Ramos (cell line): ENCODE measurements at regions not wholly inside any gene's neighbourhood (a gene's known extent, or its start where the extent isn't known, plus 50 kb on each side); places are given as distances from the start of the nearest gene placed in this dataset.
"Not testable (repeated sequence)": the region's sequence is repeated elsewhere in the genome, so short reads cannot be mapped to it uniquely, and the experiment has no call there.

ENCODE experiments used
- in situ Hi-C: fragments of 300-500 bp; cut with MboI; formaldehyde crosslinking; loops from one replicate; pipeline ENCODE4 v1.14.3; 2022; ENCODE audit warnings: low sequenced_read_pairs; ENCODE audit not compliant: unreplicated experiment

DNA sequence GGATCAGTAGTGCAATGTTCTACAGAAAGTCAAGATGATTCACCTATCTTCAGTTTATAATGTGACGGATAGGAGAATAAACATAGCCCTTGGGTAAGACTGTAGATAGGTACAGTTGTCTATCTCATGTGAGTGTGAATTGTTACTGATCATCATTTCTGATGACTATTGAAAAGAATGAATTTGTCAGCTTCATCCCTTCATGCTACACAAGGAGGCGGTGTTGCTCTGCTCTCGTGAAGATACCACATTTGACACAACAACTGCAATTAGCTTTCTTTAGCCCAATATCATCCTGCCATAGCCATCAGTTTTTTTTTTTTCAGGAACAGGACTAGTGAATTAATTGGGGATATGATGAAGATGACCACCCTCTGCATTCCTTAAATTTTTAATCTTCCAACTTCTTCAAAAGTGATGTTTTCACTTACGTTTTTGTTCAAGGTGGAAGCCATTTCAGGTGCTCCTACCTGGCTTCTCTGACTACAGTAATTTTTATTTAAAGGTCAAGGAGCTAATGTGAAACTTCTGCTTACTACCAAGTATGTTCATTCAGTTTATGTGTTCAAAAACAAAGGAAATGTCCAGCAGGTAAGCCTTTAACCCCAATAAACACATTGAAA is 152.9 kb upstream of the MOCS2 start:
- in situ Hi-C loops, result no loop called here

DNA sequence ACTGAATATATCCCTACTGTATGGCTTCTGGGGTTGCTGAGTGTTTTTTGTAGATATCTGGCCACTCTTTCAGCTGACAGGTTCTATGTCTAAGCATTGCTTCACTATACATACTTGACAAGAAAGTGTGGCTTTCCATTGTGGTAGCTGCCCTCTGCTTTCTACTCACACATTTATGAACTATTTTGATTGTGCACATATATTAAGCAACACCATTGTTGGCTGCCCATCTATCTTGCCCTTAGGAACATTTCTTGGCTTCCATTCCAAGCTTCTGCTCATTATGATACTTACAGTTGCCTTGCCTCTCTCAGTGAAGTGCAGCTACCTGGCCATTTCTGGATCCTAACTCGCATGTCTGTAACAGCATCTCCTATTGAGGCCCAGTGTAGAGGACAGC is 153.6 kb upstream of the MOCS2 start:
- in situ Hi-C loops, result no loop called here

DNA sequence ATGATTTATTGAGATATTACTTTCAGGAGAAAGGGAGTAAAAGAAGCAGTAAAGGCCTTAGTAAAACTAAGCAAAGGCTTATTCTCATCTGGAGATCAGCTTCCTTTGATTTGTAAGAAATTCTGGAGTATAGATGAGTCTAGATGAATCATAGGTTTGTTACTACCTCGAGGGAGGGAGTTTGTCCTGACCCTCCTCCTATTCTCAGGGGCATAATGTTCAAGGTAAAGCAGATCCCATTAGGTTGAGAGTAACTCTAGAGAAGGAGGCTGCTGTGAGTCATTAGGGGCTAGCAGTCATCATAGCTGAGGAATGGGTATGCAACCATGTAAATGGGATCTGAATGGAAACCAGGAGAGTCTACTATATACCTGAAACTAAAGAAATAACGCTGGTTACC is 155.5 kb upstream of the MOCS2 start:
- in situ Hi-C loops, result no loop called here

DNA sequence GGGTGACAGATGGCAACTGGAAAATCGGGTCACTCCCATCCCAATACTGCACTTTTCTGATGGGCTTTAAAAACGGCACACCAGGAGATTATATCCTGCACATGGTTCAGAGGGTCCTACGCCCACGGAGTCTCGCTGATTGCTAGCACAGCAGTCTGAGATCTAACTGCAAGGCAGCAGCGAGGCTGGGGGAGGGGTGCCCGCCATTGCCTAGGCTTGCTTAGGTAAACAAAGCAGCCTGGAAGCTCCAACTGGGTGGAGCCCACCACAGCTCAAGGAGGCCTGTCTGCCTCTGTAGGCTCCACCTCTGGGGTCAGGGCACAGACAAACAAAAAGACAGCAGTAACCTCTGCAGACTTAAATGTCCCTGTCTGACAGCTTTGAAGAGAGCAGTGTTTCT is 158.7 kb upstream of the MOCS2 start:
- in situ Hi-C loops, result not testable (repeated sequence)

DNA sequence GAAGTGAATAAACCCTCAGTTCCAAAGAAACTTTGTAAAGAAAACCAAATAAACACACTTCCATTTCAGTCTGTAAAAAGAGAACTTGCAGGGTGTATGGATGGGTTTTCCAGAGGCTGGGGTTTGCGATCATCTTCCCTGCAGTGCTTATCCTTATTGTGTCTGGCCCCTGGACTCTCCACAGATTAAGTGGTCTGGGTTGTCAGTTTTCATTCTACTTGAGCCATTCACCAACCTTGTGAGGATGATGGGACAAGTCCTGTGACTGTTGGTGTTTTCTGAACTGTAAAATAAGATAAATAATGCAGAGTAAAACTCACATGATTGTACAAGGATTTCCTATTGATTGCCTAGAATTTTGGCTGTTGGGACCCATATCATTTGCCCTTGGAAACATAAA is 166.1 kb upstream of the MOCS2 start:
- in situ Hi-C loops, result no loop called here

DNA sequence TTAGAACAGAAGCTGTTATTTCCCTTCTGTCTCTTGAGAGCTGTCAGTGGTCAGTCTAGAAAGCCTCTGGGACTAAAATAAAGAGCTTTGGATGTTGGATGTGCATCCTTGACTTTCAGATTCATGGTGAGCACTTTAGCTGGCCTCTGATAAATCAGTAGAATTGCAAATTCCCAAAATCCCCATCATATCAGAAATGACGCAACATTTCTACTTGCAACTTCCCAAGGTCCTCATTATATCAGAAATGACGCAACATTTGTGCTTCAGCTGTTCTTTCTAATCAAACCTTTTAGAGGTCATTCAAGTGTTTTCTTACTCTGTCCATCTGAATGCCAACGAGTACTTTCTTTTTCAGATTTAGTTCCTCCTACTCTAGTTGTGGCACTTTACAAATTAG is 167.3 kb upstream of the MOCS2 start:
- in situ Hi-C loops, result no loop called here

DNA sequence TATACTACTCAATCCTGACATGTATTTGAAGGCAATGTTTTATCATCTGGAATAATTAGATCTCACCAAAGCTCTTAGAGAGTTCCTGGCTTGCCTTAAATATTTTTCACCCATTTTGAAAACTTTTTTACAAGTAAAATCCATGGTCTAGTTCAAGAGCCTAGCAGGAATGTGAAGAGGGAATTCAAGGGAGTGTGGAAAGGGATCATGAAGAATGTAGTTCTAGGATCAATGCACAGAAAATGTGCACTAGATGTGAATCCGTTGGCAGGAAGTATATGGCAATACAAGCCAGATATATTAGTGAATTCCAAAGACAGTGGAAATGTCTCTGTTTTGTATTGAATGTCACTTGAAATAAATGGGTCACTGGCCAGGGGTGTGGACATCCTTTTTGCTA is 167.9 kb upstream of the MOCS2 start:
- in situ Hi-C loops, result no loop called here

DNA sequence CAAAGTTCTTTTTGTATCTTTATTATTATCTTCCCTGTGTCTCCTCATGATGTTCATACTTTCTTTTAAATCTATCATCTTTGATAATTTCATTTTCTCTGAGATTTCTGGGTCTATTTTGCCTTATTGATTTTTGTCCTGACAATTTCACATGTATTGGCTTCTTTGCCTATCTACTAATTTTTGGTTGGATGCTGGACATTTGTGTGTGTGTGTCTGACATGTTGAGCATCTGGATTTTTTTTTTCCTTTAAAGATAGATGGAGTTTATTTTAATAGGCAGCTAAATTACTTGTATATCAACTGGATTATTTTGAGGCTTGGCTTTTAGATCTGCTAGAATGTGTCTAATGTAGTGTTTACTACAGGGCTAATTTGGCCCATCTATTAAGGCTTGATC is 178.0 kb upstream of the MOCS2 start:
- in situ Hi-C loops, result no loop called here

DNA sequence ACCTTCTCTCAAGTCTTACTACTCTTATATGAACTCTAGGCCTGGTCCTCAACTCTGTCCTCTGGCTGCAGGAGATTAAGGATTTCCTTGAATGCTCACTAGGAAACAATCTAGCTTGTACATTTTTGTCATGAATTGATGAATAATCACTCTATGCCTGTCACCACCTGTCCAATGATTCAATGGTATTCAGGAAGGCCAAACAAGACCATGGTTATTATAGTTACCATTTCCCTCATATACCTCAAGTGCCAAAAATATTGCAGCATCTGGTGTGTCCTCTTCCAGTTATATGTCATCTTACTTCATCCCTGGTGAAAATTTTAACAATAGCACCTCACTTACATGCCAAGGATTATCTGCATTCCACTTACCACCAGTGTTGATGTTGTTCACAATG is 179.0 kb upstream of the MOCS2 start:
- in situ Hi-C loops, result no loop called here

DNA sequence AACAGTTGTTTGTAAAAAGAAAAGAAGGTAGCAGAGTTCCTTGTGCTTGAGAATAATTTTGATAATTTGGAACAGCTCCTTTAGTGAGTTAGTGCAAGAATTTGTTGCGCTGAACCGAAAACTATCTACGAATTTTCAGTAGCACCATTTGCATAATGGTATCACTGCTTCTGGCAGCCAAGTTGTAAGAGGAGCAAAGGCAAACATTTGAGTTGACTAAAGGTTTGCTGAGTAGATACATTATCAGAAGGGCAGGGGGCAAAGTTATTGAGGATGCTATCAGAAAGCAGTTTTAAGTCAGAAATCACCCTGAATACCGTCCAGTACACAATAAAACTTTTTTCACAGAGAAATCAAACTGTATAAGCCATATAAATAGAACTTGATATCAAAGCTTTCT is 181.5 kb upstream of the MOCS2 start:
- in situ Hi-C loops, result no loop called here

DNA sequence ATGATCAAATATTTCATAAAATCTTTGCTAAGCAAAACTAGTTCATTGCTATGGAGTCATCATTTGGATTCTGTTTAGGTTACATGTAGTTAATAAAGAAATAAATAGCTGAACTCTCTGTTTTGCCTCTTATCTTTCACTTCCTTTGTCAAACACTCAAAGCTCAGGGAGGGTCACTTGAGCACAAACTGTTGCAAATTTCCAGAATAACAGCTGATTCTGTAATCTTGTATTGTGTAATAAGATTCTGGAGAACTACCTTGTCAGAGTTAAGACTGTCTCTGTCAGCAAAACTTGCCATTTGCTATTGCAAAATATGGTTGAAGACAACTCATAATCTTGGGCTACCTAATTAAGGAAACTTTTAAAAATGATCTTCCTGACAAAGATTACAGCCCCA is 182.0 kb upstream of the MOCS2 start:
- in situ Hi-C loops, result no loop called here

DNA sequence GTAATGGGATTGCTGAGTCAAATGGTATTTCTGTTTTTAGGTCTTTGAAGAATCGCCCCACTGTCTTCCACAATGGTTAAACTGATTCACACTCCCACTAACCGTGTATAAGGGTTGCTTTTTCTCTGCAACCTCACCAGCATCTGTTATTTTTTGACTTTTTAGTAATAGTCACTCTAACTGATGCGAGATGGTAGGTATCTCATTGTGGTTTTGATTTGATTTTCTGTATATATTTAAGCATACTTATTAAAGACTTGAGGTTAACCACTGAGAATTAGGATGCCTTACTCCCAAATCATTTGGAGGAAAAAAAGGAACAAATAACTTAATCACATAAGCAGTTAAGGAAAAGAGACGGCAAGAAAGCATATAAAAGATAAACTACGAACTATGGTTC is 181.6 kb upstream of the FST start:
- in situ Hi-C loops, result no loop called here

DNA sequence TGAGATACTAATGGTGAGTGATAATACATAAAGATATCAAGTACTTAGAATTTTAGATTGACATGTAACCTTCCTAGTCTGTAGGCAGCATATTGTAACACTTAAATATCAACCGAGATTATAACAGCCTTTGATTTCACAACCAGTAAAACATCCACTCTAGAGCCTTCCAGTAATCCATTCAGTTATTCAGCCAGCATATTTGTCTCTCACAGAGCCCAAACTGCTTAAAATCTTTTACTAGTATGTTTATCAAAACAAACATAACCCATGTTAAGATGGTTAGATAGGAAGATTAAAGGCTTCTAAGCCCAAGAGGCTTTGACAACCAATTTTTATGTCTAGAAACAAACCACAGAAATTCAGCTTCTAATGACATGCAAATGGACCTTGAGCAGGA is 177.9 kb upstream of the FST start:
- in situ Hi-C loops, result no loop called here

DNA sequence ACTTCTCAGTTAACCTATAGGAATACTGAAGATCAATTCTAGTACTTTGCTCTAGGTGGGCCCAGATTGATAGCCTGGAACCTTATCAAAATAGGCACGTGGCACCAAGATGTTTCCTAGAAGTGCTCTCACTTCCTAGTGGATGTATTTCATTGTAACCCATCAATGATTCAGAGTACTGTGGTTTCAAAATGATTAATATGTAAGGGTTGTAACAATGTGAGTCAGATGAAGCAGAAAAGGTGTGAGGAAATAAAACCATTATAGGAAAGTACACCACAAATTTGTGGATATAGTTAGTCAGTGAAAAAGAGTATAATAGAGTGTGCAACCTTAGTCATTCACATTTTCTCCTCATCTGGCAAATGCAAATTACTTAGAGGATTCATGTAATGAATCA is 177.3 kb upstream of the FST start:
- in situ Hi-C loops, result no loop called here

DNA sequence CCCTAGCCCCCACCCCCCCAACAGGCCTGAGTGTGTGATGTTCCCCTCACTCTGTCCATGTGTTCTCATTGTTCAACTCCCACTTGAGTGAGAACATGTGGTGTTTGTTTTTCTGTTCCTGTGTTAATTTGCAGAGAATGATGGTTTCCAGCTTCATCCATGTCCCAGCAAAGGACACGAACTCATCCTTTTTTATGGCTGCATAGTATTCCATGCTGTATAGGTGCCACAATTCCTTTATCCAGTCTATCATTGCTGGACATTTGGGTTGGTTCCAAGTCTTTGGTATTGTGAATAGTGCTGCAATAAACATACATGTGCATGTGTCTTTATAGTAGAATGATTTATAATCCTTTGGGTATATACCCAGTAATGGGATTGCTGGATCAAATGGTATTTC is 175.1 kb upstream of the FST start:
- in situ Hi-C loops, result not testable (repeated sequence)

DNA sequence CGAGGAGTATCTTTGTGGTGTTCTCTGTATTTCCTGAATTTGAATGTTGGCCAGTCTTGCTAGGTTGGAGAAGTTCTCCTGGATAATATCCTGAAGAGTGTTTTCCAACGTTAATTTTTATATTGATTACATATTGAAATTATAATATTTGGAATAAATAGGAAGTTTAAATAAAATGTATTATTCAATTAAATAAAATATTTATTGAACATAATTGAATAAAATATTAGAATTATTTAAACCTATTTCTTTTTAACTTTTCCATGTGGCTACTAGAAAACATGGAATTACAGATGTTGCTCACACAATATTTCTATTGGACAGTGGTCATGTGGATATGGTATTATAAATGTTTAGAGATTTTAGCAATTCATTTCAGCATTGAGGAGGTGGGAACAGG is 170.8 kb upstream of the FST start:
- in situ Hi-C loops, result no loop called here

DNA sequence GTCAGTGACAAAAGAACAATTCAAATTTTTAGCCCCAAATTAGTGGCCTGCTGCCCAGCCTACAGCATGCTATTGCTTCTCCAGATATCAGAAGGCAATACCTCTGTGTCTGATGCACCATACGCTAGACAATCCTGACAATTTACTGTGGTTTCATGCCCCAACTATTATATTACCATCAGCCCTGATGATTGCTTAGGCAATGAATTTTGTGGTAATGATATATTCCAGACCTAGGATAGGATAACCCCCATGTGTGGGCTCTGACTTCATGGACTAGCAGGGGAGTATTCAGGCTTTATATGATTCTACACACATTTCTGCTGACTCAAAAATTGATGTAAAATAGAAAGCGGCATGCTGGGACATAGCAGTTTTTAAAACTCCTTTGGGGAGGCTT is 168.7 kb upstream of the FST start:
- in situ Hi-C loops, result no loop called here

DNA sequence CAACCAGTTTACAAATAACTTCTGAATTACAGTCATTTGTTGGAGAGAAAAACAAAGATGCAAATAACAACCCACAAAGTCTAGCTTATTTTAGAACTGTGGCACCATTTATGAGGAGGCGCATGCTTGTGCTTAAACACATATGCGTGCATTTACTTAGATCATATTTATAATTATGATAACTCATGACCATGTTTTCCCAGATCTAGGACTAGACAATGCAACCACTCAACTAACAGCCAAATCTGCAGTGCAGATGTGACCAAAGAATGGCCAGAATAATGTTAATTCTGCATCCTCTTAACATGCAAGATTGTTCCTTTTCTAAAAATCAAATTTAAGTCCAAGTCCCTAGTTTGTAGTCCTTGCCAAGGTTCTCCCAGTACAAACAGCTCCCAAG is 167.3 kb upstream of the FST start:
- in situ Hi-C loops, result no loop called here

DNA sequence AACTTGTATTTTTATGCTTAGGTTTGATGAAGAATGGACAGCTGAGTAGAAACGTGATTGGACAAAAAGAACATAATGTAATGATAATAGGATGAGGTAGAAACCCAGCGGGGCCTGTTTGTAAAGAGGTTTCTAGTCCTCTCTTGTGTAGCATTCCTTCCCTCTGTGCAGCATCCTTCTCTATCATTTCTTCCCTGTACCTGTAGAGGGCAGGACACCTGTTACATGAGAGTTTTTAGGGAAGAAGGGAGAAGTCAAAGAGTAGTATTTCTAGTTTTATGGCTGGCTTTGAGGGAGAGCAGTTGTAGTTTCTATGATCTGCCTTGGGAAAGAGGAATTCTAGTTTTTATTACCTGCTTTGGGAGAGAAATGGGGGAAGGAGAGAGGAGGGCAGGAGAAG is 162.1 kb upstream of the FST start:
- in situ Hi-C loops, result no loop called here

DNA sequence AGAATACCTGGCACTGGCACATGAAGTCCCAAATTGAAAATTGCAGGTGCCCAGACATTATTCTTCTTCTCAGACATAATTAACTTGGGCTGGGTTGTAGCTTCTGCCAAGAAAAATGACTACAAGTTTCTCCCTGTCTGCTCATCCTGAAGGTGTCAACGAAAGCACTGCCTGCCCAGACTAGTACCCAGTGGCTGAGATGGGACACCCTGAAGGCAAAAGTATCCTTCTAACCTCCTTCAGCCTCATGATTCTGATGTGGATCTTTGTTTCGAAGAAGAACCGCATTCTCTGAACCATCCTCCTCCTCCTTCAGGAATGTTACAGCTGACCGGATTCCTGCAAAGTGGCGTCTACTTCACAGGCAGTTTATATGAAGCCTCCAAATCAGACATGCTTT is 161.1 kb upstream of the FST start:
- in situ Hi-C loops, result no loop called here

DNA sequence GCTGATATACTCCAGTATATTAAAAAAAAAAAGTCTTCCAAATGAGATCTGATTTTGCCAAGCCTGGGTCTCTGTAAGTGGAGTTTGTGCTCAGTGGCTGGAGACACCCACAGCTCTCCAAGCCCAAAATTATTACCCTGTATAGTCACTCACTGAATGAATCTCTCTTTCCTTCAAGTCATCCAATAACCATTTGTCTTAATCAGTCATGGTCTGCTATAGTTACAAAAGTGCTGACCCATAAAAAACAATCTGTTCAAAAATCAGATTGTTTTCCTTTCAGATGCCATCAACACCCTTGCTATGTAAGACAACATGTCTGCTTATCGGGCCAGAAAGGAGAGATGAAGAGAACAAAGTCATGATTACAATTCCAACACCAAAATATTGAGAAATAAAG is 159.4 kb upstream of the FST start:
- in situ Hi-C loops, result no loop called here

DNA sequence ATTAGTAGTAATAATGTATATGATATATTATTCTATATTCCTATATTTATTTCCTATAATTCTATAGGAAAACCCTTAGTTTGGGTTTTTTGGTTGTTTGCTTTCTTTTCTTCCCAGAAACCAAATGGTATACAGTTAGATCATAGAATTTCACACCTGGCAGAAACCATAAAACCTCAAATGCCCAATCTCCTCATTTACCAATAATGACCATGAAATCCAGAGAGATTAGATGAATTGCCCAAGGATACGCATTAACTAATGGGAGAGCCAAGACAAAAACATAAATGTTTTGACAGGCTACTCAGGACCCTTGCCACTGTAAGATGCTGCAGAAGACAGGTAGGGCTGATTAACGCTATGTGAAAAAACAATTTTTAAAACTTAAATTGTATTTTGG is 158.7 kb upstream of the FST start:
- in situ Hi-C loops, result no loop called here

DNA sequence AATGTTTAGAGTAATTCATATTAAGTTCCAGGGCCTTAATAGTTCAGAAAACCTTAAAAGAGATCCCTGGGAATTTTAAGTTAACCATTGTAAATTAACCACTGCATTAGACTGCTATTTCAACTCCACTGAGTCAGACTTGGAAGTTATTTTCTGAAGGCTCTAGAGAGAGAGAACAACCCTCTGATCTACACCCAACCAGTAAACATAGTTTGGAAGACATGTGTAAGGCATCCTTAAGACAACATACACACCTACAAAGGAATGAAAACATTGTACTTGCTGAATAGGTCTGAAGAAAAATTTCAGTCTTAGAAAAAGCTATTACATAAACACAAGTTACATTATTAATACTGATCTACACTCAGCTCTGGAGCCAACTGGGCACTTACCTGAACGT is 158.2 kb upstream of the FST start:
- in situ Hi-C loops, result no loop called here
